ENCODE measurements at regions not wholly inside any gene's neighbourhood (a gene's known extent, or its start where the extent isn't known, plus 50 kb on each side); places are given as distances from the start of the nearest gene placed in this dataset.

GRCh38 chr6:41474213-41474933 is 71.8 kb upstream of the FOXP4 start:
- H3K4me1 Mint-ChIP-seq: peaks cover 35% of the 10 kb centered on the region
- no peaks in the 10 kb centered on the region for H3K9me3 Mint-ChIP-seq
- no peaks in the 10 kb centered on the region for H3K9me3 ChIP-seq (ENCODE audit: control insufficient read depth, low read length)
- H3K36me3 ChIP-seq (ENCODE audit: control insufficient read depth, insufficient read depth, low read length): no peaks in the 10 kb centered on the region
- H3K9ac ChIP-seq (ENCODE audit: extremely low read depth, low read length, poor library complexity, severe bottlenecking): no peak overlapping the region
- no peaks in the 10 kb centered on the region for H3K36me3 Mint-ChIP-seq (ENCODE audit: low read depth)
- no peak overlapping the region for H3K27ac ChIP-seq (ENCODE audit: low read depth, low read length)
- no peak overlapping the region for H3K27ac Mint-ChIP-seq
- no peak overlapping the region for H3K4me3 ChIP-seq (ENCODE audit: low read length)
- H3K27me3 ChIP-seq (ENCODE audit: control insufficient read depth, insufficient read depth, low read length, poor library complexity, severe bottlenecking): peaks cover 23% of the 10 kb centered on the region
- peaks cover 14% of the 10 kb centered on the region for H3K4me1 ChIP-seq (ENCODE audit: control insufficient read depth, insufficient read depth, low read length)
- no peak overlapping the region for H3K4me3 Mint-ChIP-seq
- no peak for TF ChIP-seq CTCF (conservative IDR thresholded peaks at IDR 0.05)
- H3K27me3 Mint-ChIP-seq (ENCODE audit: insufficient read depth): peaks cover 65% of the 10 kb centered on the region
- no peak for DNase-seq
- WGBS, 2 experiments (ENCODE audit: insufficient coverage in 1 of 2, insufficient read length in 1 of 2): 92 to 98% methylated on average over 5 to 8 of the region's 8 CpGs

- Histone ChIP-seq H3K4me3 (ENCODE audit: low read length) (no peak overlapping the region), H3K9ac (ENCODE audit: extremely low read depth, low read length, poor library complexity, severe bottlenecking) (no peak overlapping the region), H3K27me3 (ENCODE audit: control insufficient read depth, insufficient read depth, low read length, poor library complexity, severe bottlenecking) (peaks cover 15% of the 10 kb centered on the region), H3K9me3 (ENCODE audit: control insufficient read depth, low read length) (no peaks in the 10 kb centered on the region), H3K36me3 (ENCODE audit: control insufficient read depth, insufficient read depth, low read length) (no peaks in the 10 kb centered on the region), H3K4me1 (ENCODE audit: control insufficient read depth, insufficient read depth, low read length) (peaks cover 14% of the 10 kb centered on the region), H3K27ac (ENCODE audit: low read depth, low read length) (no peak overlapping the region)
- H3K27ac Mint-ChIP-seq: no peak overlapping the region
- DNase-seq: no peak
- peaks cover 57% of the 10 kb centered on the region for H3K27me3 Mint-ChIP-seq (ENCODE audit: insufficient read depth)
- H3K9me3 Mint-ChIP-seq: no peaks in the 10 kb centered on the region
- H3K36me3 Mint-ChIP-seq (ENCODE audit: low read depth): no peaks in the 10 kb centered on the region
- H3K4me3 Mint-ChIP-seq: no peak overlapping the region
- WGBS, 2 experiments (ENCODE audit: insufficient coverage in 1 of 2, insufficient read length in 1 of 2): 84 to 87% methylated on average over 6 of the region's 6 CpGs
- TF ChIP-seq CTCF (conservative IDR thresholded peaks at IDR 0.05): no peak
- peaks cover 28% of the 10 kb centered on the region for H3K4me1 Mint-ChIP-seq
Observed at GRCh38 chr6:41475164-41475563, 71.0 kb upstream of the FOXP4 start.

GRCh38 chr6:41475737-41476357 is 70.3 kb upstream of the FOXP4 start:
- no peaks in the 10 kb centered on the region for H3K36me3 ChIP-seq (ENCODE audit: control insufficient read depth, insufficient read depth, low read length)
- H3K9ac ChIP-seq (ENCODE audit: extremely low read depth, low read length, poor library complexity, severe bottlenecking): no peak overlapping the region
- H3K27ac ChIP-seq (ENCODE audit: low read depth, low read length): no peak overlapping the region
- peaks cover 8% of the 10 kb centered on the region for H3K27me3 ChIP-seq (ENCODE audit: control insufficient read depth, insufficient read depth, low read length, poor library complexity, severe bottlenecking)
- 91% methylated on average over 6 of the region's 6 CpGs for WGBS, 2 experiments (ENCODE audit: insufficient coverage in 1 of 2, insufficient read length in 1 of 2)
- TF ChIP-seq CTCF (conservative IDR thresholded peaks at IDR 0.05): no peak
- Mint-ChIP-seq H3K27ac (no peak overlapping the region), H3K27me3 (ENCODE audit: insufficient read depth) (peaks cover 55% of the 10 kb centered on the region), H3K4me3 (no peak overlapping the region), H3K4me1 (peaks cover 27% of the 10 kb centered on the region), H3K36me3 (ENCODE audit: low read depth) (no peaks in the 10 kb centered on the region), H3K9me3 (no peaks in the 10 kb centered on the region)
- no peak overlapping the region for H3K4me3 ChIP-seq (ENCODE audit: low read length)
- peaks cover 14% of the 10 kb centered on the region for H3K4me1 ChIP-seq (ENCODE audit: control insufficient read depth, insufficient read depth, low read length)
- no peak for DNase-seq
- H3K9me3 ChIP-seq (ENCODE audit: control insufficient read depth, low read length): no peaks in the 10 kb centered on the region

Measured in endodermal cell (in vitro differentiated cells).